ENCODE measurements at regions not wholly inside any gene's neighbourhood (a gene's known extent, or its start where the extent isn't known, plus 50 kb on each side); places are given as distances from the start of the nearest gene placed in this dataset.

- no peak for DNase-seq
Observed at GRCh38 chr6:56005426-56005825, 130.0 kb upstream of the BMP5 start.

GRCh38 chr6:56004426-56004825 is 129.0 kb upstream of the BMP5 start:
- no peak for DNase-seq

GRCh38 chr6:56003616-56004015 is 128.2 kb upstream of the BMP5 start:
- DNase-seq: no peak

- no peak for DNase-seq
Observed at GRCh38 chr6:56002336-56002735, 126.9 kb upstream of the BMP5 start.

GRCh38 chr6:55998576-55998975 is 123.2 kb upstream of the BMP5 start:
- no peak for DNase-seq

GRCh38 chr6:55997223-55997874 is 122.0 kb upstream of the BMP5 start:
- DNase-seq: no peak

- DNase-seq: no peak
Observed at GRCh38 chr6:55994531-55994930, 119.1 kb upstream of the BMP5 start.

- DNase-seq: no peak
Observed at GRCh38 chr6:55993418-55993817, 118.0 kb upstream of the BMP5 start.

- DNase-seq: no peak
Observed at GRCh38 chr6:55992546-55992945, 117.2 kb upstream of the BMP5 start.

GRCh38 chr6:55985309-55985708 is 109.9 kb upstream of the BMP5 start:
- no peak for DNase-seq

GRCh38 chr6:55983861-55984260 is 108.5 kb upstream of the BMP5 start:
- DNase-seq: no peak

- DNase-seq: no peak
Observed at GRCh38 chr6:55981660-55982059, 106.3 kb upstream of the BMP5 start.

- DNase-seq: peak; percentile 59
Observed at GRCh38 chr6:55980627-55981211, 105.3 kb upstream of the BMP5 start.

- no peak for DNase-seq
Observed at GRCh38 chr6:55979526-55979925, 104.1 kb upstream of the BMP5 start.

GRCh38 chr6:55977959-55978665 is 102.7 kb upstream of the BMP5 start:
- no peak for DNase-seq

GRCh38 chr6:55974688-55975087 is 99.3 kb upstream of the BMP5 start:
- DNase-seq: no peak

- no peak for DNase-seq
Observed at GRCh38 chr6:55972091-55972490, 96.7 kb upstream of the BMP5 start.

- DNase-seq: no peak
Observed at GRCh38 chr6:55969526-55969925, 94.1 kb upstream of the BMP5 start.

- no peak for DNase-seq
Observed at GRCh38 chr6:55968926-55969325, 93.5 kb upstream of the BMP5 start.

- no peak for DNase-seq
Observed at GRCh38 chr6:55964136-55964535, 88.7 kb upstream of the BMP5 start.

- DNase-seq: peak; percentile 5
Observed at GRCh38 chr6:55963301-55963700, 87.9 kb upstream of the BMP5 start.

GRCh38 chr6:55960344-55960743 is 85.0 kb upstream of the BMP5 start:
- no peak for DNase-seq

GRCh38 chr6:55958790-55959189 is 83.4 kb upstream of the BMP5 start:
- no peak for DNase-seq

GRCh38 chr6:55957961-55958422 is 82.6 kb upstream of the BMP5 start:
- DNase-seq: no peak

Measured in hematopoietic multipotent progenitor cell treated with erythropoietin and hydrocortisone succinate and interleukin-3 and kit ligand, for 6 days (in vitro differentiated cells).